Epithelial cell of proximal tubule (primary cell): ENCODE measurements at regions not wholly inside any gene's neighbourhood (a gene's known extent, or its start where the extent isn't known, plus 50 kb on each side); places are given as distances from the start of the nearest gene placed in this dataset.

Experiments used
- DNase-seq: peaks from one replicate; pipeline ENCODE4 v3.0.0-alpha.2; 2011; ENCODE audit warnings: low read depth
- H3K4me3 ChIP-seq: 2 replicates; pipeline ENCODE4 v1.5.1; 2011; ENCODE audit warnings: low read depth, mild to moderate bottlenecking, low read length
- TF ChIP-seq, protein P1 (sequence below): conservative IDR thresholded peaks from 2 replicates; pipeline ENCODE4 v1.5.1; 2012; ENCODE audit warnings: low read depth, mild to moderate bottlenecking, low read length

DNA sequence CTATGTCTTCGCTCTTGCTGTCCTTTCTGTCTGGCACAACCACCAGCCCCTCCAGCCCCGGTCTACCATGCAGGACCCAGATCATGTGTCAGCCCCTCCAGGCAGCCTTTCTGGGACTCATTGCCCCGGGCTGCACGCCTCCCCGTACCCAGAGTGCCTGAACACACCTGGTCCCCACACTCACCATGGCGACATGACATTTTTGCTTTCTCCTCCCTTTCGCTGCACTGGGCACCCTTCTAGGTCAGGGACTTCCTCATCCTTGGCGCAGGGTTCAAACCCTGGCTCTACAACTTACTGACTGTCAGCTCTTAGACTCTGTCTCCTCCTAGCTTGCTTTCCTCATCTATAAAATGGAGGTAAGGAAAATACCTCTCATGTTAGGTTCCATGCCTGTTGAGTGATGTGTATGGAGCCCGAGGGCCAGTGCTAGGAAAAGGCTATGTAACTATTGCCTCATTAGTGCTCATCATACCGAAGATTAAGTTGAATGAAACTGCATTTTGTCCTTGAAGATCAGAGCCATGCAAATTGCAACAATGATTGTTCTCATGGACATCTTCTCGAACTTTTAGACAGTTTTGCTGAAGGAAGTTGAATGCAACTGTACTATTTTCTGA, 49.7 kb upstream of the TIAM2 start:
- no peak overlapping the region for H3K4me3 ChIP-seq
- TF ChIP-seq, protein P1, sequence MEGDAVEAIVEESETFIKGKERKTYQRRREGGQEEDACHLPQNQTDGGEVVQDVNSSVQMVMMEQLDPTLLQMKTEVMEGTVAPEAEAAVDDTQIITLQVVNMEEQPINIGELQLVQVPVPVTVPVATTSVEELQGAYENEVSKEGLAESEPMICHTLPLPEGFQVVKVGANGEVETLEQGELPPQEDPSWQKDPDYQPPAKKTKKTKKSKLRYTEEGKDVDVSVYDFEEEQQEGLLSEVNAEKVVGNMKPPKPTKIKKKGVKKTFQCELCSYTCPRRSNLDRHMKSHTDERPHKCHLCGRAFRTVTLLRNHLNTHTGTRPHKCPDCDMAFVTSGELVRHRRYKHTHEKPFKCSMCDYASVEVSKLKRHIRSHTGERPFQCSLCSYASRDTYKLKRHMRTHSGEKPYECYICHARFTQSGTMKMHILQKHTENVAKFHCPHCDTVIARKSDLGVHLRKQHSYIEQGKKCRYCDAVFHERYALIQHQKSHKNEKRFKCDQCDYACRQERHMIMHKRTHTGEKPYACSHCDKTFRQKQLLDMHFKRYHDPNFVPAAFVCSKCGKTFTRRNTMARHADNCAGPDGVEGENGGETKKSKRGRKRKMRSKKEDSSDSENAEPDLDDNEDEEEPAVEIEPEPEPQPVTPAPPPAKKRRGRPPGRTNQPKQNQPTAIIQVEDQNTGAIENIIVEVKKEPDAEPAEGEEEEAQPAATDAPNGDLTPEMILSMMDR: no peak
- no peak for DNase-seq
